Testis (tissue), 2 donors: ENCODE measurements at regions not wholly inside any gene's neighbourhood (a gene's known extent, or its start where the extent isn't known, plus 50 kb on each side); places are given as distances from the start of the nearest gene placed in this dataset.
"Not testable (repeated sequence)": the region's sequence is repeated elsewhere in the genome, so short reads cannot be mapped to it uniquely, and the experiment has no call there.

Experiments
- DNase-seq: peaks from one replicate; pipeline ENCODE4 v3.0.0-alpha.2; 2019
- H3K27ac ChIP-seq, 2 donors: fragments of 200-600 bp; sonication (generic); one replicate each; pipeline ENCODE4 v1.5.1; 2019
- H3K27me3 ChIP-seq: fragments of 200-600 bp; sonication (generic); one replicate; pipeline ENCODE4 v1.5.1; 2019
- H3K36me3 ChIP-seq: fragments of 200-600 bp; sonication (generic); one replicate; pipeline ENCODE4 v1.5.1; 2017; ENCODE audit warnings: low read depth; ENCODE audit errors: missing control alignments
- H3K4me1 ChIP-seq: fragments of 200-600 bp; sonication (generic); one replicate; pipeline ENCODE4 v1.5.1; 2019
- H3K4me3 ChIP-seq, 2 donors: fragments of 200-600 bp; sonication (generic); one replicate each; pipeline ENCODE4 v1.5.1; 2017 to 2019
- H3K9me3 ChIP-seq: fragments of 200-600 bp; sonication (generic); one replicate; pipeline ENCODE4 v1.5.1; 2017
- POLR2A ChIP-seq: fragments of 450-650 bp; IDR thresholded peaks from one replicate; pipeline ENCODE4 v1.6.1; 2017; ENCODE audit warnings: antibody characterized with exemption, mild to moderate bottlenecking, moderate library complexity
- WGBS, 2 donors: methylation state at CpG; one replicate each; pipeline ENCODE4 v1.1.5; 2018; 5-methylcytosine and 5-hydroxymethylcytosine counted together
- intact Hi-C: fragments of 100-400 bp; cut with DNase I; formaldehyde crosslinking; loops from one replicate; pipeline ENCODE4 v1.15.1; 2023; ENCODE audit warnings: low total_unique reads
- TF ChIP-seq, protein P1 (sequence below), 3 experiments: fragments of 450-650 bp in 2 of 3; fragments of 200-600 bp in 1 of 3; sonication (generic) in 1 of 3; IDR thresholded peaks; one replicate each; pipeline ENCODE4 v1.5.1; 2016 to 2019; ENCODE audit warnings: antibody characterized with exemption in 3 of 3, mild to moderate bottlenecking in 2 of 3, moderate library complexity in 1 of 3

GRCh38 chr1:199522936-199523335 is 504.6 kb upstream of the NR5A2 start:
- WGBS, 2 donors: 70 to 84% methylated on average over 2 of the region's 2 CpGs
- intact Hi-C loops: no loop called here
- DNase-seq: no peak

DNA sequence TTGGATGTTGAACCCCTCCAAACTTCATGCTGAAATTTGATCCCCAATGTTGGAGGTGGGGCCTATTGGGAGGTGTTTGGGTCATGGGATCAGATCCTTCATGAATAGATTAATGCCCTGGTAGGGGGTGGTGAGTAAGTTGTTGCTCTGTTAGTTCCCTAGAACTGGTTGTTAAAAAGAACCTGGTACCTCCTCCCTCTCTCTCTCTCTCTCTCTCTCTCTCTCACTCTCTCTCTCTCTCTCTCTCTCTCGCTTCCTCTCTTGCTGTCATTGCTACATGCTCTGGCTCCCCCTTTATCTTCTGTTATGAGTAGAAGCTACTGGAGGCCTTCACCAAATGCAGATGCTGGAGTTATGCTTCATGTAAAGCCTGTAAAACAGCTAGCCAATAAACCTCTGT is 498.2 kb upstream of the NR5A2 start:
- no peaks in the 10 kb centered on the region for H3K27me3 ChIP-seq
- H3K27ac ChIP-seq: no peak overlapping the region
- H3K9me3 ChIP-seq: no peaks in the 10 kb centered on the region
- TF ChIP-seq, protein P1, sequence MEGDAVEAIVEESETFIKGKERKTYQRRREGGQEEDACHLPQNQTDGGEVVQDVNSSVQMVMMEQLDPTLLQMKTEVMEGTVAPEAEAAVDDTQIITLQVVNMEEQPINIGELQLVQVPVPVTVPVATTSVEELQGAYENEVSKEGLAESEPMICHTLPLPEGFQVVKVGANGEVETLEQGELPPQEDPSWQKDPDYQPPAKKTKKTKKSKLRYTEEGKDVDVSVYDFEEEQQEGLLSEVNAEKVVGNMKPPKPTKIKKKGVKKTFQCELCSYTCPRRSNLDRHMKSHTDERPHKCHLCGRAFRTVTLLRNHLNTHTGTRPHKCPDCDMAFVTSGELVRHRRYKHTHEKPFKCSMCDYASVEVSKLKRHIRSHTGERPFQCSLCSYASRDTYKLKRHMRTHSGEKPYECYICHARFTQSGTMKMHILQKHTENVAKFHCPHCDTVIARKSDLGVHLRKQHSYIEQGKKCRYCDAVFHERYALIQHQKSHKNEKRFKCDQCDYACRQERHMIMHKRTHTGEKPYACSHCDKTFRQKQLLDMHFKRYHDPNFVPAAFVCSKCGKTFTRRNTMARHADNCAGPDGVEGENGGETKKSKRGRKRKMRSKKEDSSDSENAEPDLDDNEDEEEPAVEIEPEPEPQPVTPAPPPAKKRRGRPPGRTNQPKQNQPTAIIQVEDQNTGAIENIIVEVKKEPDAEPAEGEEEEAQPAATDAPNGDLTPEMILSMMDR (IDR thresholded peaks at IDR 0.05): no peak
- H3K4me3 ChIP-seq: no peak overlapping the region
- whole genome bisulfite sequencing, 2 donors: 68 to 76% methylated on average over 1 of the region's 1 CpG
- intact Hi-C loops: no loop called here
- no peaks in the 10 kb centered on the region for H3K4me1 ChIP-seq
- no peak for DNase-seq
- no peaks in the 10 kb centered on the region for H3K36me3 ChIP-seq

More at GRCh38 chr1:199522936-199523335, 504.6 kb upstream of the NR5A2 start:
- H3K9me3 ChIP-seq: no peaks in the 10 kb centered on the region
- H3K4me1 ChIP-seq: no peaks in the 10 kb centered on the region
- H3K27ac ChIP-seq: no peak overlapping the region
- H3K4me3 ChIP-seq: no peak overlapping the region
- TF ChIP-seq POLR2A: no peak
- TF ChIP-seq, protein P1 (IDR thresholded peaks at IDR 0.05): no peak
- H3K27me3 ChIP-seq: no peaks in the 10 kb centered on the region
- no peaks in the 10 kb centered on the region for H3K36me3 ChIP-seq

- WGBS, 2 donors: 75 to 82% methylated on average over 4 of the region's 4 CpGs
- H3K9me3 ChIP-seq, H3K27ac ChIP-seq, H3K4me1 ChIP-seq, H3K4me3 ChIP-seq, H3K36me3 ChIP-seq, H3K27me3 ChIP-seq, DNase-seq, intact Hi-C loops: not testable (repeated sequence)
Observed at GRCh38 chr1:199533361-199533760, 494.1 kb upstream of the NR5A2 start.

- intact Hi-C loops: no loop called here
- no peak for TF ChIP-seq POLR2A
- TF ChIP-seq, protein P1 (IDR thresholded peaks at IDR 0.05): no peak
- no peaks in the 10 kb centered on the region for H3K36me3 ChIP-seq
- no peak overlapping the region for H3K4me3 ChIP-seq
- H3K4me1 ChIP-seq: no peaks in the 10 kb centered on the region
- no peak overlapping the region for H3K27ac ChIP-seq
- WGBS, 2 donors: 74% methylated on average over 1 of the region's 1 CpG
- no peak for DNase-seq
- no peaks in the 10 kb centered on the region for H3K27me3 ChIP-seq
- H3K9me3 ChIP-seq: no peaks in the 10 kb centered on the region
Observed at GRCh38 chr1:199545780-199546179, 481.7 kb upstream of the NR5A2 start.

GRCh38 chr1:199546323-199546722 is 481.2 kb upstream of the NR5A2 start:
- no peak for DNase-seq
- no peak overlapping the region for H3K27ac ChIP-seq
- no peak for TF ChIP-seq POLR2A
- TF ChIP-seq, protein P1 (IDR thresholded peaks at IDR 0.05): no peak
- H3K4me3 ChIP-seq: no peak overlapping the region
- WGBS, 2 donors: 90 to 94% methylated on average over 2 of the region's 2 CpGs
- H3K4me1 ChIP-seq: no peaks in the 10 kb centered on the region
- intact Hi-C loops: no loop called here
- no peaks in the 10 kb centered on the region for H3K27me3 ChIP-seq
- H3K9me3 ChIP-seq: no peaks in the 10 kb centered on the region
- no peaks in the 10 kb centered on the region for H3K36me3 ChIP-seq
